ENCODE measurements at regions not wholly inside any gene's neighbourhood (a gene's known extent, or its start where the extent isn't known, plus 50 kb on each side); places are given as distances from the start of the nearest gene placed in this dataset.

- DNase-seq (no peak), ATAC-seq (ENCODE audit: low read depth in 2 of 2) (no peak)
- H3K27ac Mint-ChIP-seq, result no peak overlapping the region
- no peak overlapping the region for H3K27ac ChIP-seq (ENCODE audit: insufficient read depth, low read length, poor library complexity, severe bottlenecking)
- no peaks in the 10 kb centered on the region for H3K9me3 ChIP-seq (ENCODE audit: control insufficient read depth in 2 of 2, low read length in 2 of 2)
- no peaks in the 10 kb centered on the region for H3K4me1 ChIP-seq (ENCODE audit: control insufficient read depth, insufficient read depth, low read length, poor library complexity, severe bottlenecking)
- H3K4me3 ChIP-seq (ENCODE audit: low read depth, low read length), result no peak overlapping the region
- H3K27me3 ChIP-seq (ENCODE audit: control insufficient read depth, insufficient read depth, low read length), result peaks cover 3% of the 10 kb centered on the region
- H3K36me3 Mint-ChIP-seq, result no peaks in the 10 kb centered on the region
- H3K4me3 Mint-ChIP-seq, result no peak overlapping the region
- no peaks in the 10 kb centered on the region for H3K4me1 Mint-ChIP-seq
- H3K9me3 Mint-ChIP-seq, result peaks cover 0 to 5% (median 0%) of the 10 kb centered on the region in 7 donors
- H3K27me3 Mint-ChIP-seq, result no peaks in the 10 kb centered on the region
- H3K36me3 ChIP-seq (ENCODE audit: control insufficient read depth, insufficient read depth, low read length), result no peaks in the 10 kb centered on the region
Observed at GRCh38 chr19:30856376-30856775, 484.2 kb downstream of the ZNF536 start.

GRCh38 chr19:30855442-30855841 is 483.3 kb downstream of the ZNF536 start:
- H3K27ac ChIP-seq (ENCODE audit: insufficient read depth, low read length, poor library complexity, severe bottlenecking), result no peak overlapping the region
- Mint-ChIP-seq H3K27ac (no peak overlapping the region), H3K27me3 (no peaks in the 10 kb centered on the region), H3K4me1 (no peaks in the 10 kb centered on the region), H3K36me3 (no peaks in the 10 kb centered on the region), H3K9me3 (peaks cover 0 to 4% (median 0%) of the 10 kb centered on the region in 7 donors), H3K4me3 (no peak overlapping the region)
- no peaks in the 10 kb centered on the region for H3K36me3 ChIP-seq (ENCODE audit: control insufficient read depth, insufficient read depth, low read length)
- no peak for ATAC-seq (ENCODE audit: low read depth in 2 of 2)
- DNase-seq, result no peak
- no peak overlapping the region for H3K4me3 ChIP-seq (ENCODE audit: low read depth, low read length)
- no peaks in the 10 kb centered on the region for H3K9me3 ChIP-seq (ENCODE audit: control insufficient read depth in 2 of 2, low read length in 2 of 2)
- peaks cover 3% of the 10 kb centered on the region for H3K27me3 ChIP-seq (ENCODE audit: control insufficient read depth, insufficient read depth, low read length)
- H3K4me1 ChIP-seq (ENCODE audit: control insufficient read depth, insufficient read depth, low read length, poor library complexity, severe bottlenecking), result no peaks in the 10 kb centered on the region

GRCh38 chr19:30854661-30855060 is 482.5 kb downstream of the ZNF536 start:
- Mint-ChIP-seq H3K27ac (no peak overlapping the region), H3K36me3 (no peaks in the 10 kb centered on the region), H3K9me3 (peaks cover 0 to 4% (median 0%) of the 10 kb centered on the region in 7 donors), H3K4me3 (no peak overlapping the region), H3K27me3 (no peaks in the 10 kb centered on the region), H3K4me1 (no peaks in the 10 kb centered on the region)
- Histone ChIP-seq H3K36me3 (ENCODE audit: control insufficient read depth, insufficient read depth, low read length) (no peaks in the 10 kb centered on the region), H3K4me3 (ENCODE audit: low read depth, low read length) (no peak overlapping the region), H3K4me1 (ENCODE audit: control insufficient read depth, insufficient read depth, low read length, poor library complexity, severe bottlenecking) (no peaks in the 10 kb centered on the region), H3K9me3 (ENCODE audit: control insufficient read depth in 2 of 2, low read length in 2 of 2) (no peaks in the 10 kb centered on the region), H3K27me3 (ENCODE audit: control insufficient read depth, insufficient read depth, low read length) (no peaks in the 10 kb centered on the region), H3K27ac (ENCODE audit: insufficient read depth, low read length, poor library complexity, severe bottlenecking) (no peak overlapping the region)
- ATAC-seq (ENCODE audit: low read depth in 2 of 2), result no peak
- no peak for DNase-seq

GRCh38 chr19:30854207-30854606 is 482.0 kb downstream of the ZNF536 start:
- H3K9me3 ChIP-seq (ENCODE audit: control insufficient read depth in 2 of 2, low read length in 2 of 2), result no peaks in the 10 kb centered on the region
- H3K27me3 Mint-ChIP-seq, result no peaks in the 10 kb centered on the region
- no peak overlapping the region for H3K4me3 ChIP-seq (ENCODE audit: low read depth, low read length)
- no peaks in the 10 kb centered on the region for H3K4me1 Mint-ChIP-seq
- no peaks in the 10 kb centered on the region for H3K36me3 ChIP-seq (ENCODE audit: control insufficient read depth, insufficient read depth, low read length)
- H3K4me1 ChIP-seq (ENCODE audit: control insufficient read depth, insufficient read depth, low read length, poor library complexity, severe bottlenecking), result no peaks in the 10 kb centered on the region
- peaks cover 0 to 4% (median 0%) of the 10 kb centered on the region in 7 donors for H3K9me3 Mint-ChIP-seq
- DNase-seq (no peak), ATAC-seq (ENCODE audit: low read depth in 2 of 2) (no peak)
- H3K27ac Mint-ChIP-seq, result no peak overlapping the region
- no peaks in the 10 kb centered on the region for H3K36me3 Mint-ChIP-seq
- H3K27ac ChIP-seq (ENCODE audit: insufficient read depth, low read length, poor library complexity, severe bottlenecking), result no peak overlapping the region
- H3K27me3 ChIP-seq (ENCODE audit: control insufficient read depth, insufficient read depth, low read length), result no peaks in the 10 kb centered on the region
- H3K4me3 Mint-ChIP-seq, result no peak overlapping the region

GRCh38 chr19:30853036-30853435 is 480.9 kb downstream of the ZNF536 start:
- no peak overlapping the region for H3K27ac Mint-ChIP-seq
- ATAC-seq (ENCODE audit: low read depth in 2 of 2) (no peak), DNase-seq (no peak)
- no peak overlapping the region for H3K4me3 Mint-ChIP-seq
- Histone ChIP-seq H3K36me3 (ENCODE audit: control insufficient read depth, insufficient read depth, low read length) (no peaks in the 10 kb centered on the region), H3K27me3 (ENCODE audit: control insufficient read depth, insufficient read depth, low read length) (no peaks in the 10 kb centered on the region), H3K9me3 (ENCODE audit: control insufficient read depth in 2 of 2, low read length in 2 of 2) (no peaks in the 10 kb centered on the region), H3K4me1 (ENCODE audit: control insufficient read depth, insufficient read depth, low read length, poor library complexity, severe bottlenecking) (no peaks in the 10 kb centered on the region), H3K4me3 (ENCODE audit: low read depth, low read length) (no peak overlapping the region), H3K27ac (ENCODE audit: insufficient read depth, low read length, poor library complexity, severe bottlenecking) (no peak overlapping the region)
- H3K27me3 Mint-ChIP-seq, result no peaks in the 10 kb centered on the region
- no peaks in the 10 kb centered on the region for H3K36me3 Mint-ChIP-seq
- peaks cover 0 to 7% (median 0%) of the 10 kb centered on the region in 7 donors for H3K9me3 Mint-ChIP-seq
- H3K4me1 Mint-ChIP-seq, result no peaks in the 10 kb centered on the region

GRCh38 chr19:30852168-30852567 is 480.0 kb downstream of the ZNF536 start:
- H3K27ac Mint-ChIP-seq, result no peak overlapping the region
- no peaks in the 10 kb centered on the region for H3K4me1 Mint-ChIP-seq

GRCh38 chr19:30851646-30852045 is 479.5 kb downstream of the ZNF536 start:
- no peak for ATAC-seq (ENCODE audit: low read depth in 2 of 2)

More at GRCh38 chr19:30852168-30852567, 480.0 kb downstream of the ZNF536 start:
- no peaks in the 10 kb centered on the region for H3K27me3 ChIP-seq (ENCODE audit: control insufficient read depth, insufficient read depth, low read length)
- H3K4me3 ChIP-seq (ENCODE audit: low read depth, low read length), result no peak overlapping the region
- Mint-ChIP-seq H3K9me3 (peaks cover 0 to 7% (median 0%) of the 10 kb centered on the region in 7 donors), H3K36me3 (no peaks in the 10 kb centered on the region), H3K27me3 (no peaks in the 10 kb centered on the region), H3K4me3 (no peak overlapping the region)
- H3K9me3 ChIP-seq (ENCODE audit: control insufficient read depth in 2 of 2, low read length in 2 of 2), result no peaks in the 10 kb centered on the region
- H3K27ac ChIP-seq (ENCODE audit: insufficient read depth, low read length, poor library complexity, severe bottlenecking), result no peak overlapping the region
- H3K4me1 ChIP-seq (ENCODE audit: control insufficient read depth, insufficient read depth, low read length, poor library complexity, severe bottlenecking), result no peaks in the 10 kb centered on the region
- no peaks in the 10 kb centered on the region for H3K36me3 ChIP-seq (ENCODE audit: control insufficient read depth, insufficient read depth, low read length)
- DNase-seq (no peak), ATAC-seq (ENCODE audit: low read depth in 2 of 2) (no peak)

GRCh38 chr19:30848636-30849425 is 476.6 kb downstream of the ZNF536 start:
- DNase-seq (no peak), ATAC-seq (ENCODE audit: low read depth in 2 of 2) (no peak)
- Histone ChIP-seq H3K27ac (ENCODE audit: insufficient read depth, low read length, poor library complexity, severe bottlenecking) (no peak overlapping the region), H3K4me1 (ENCODE audit: control insufficient read depth, insufficient read depth, low read length, poor library complexity, severe bottlenecking) (no peaks in the 10 kb centered on the region), H3K9me3 (ENCODE audit: control insufficient read depth in 2 of 2, low read length in 2 of 2) (no peaks in the 10 kb centered on the region), H3K4me3 (ENCODE audit: low read depth, low read length) (no peak overlapping the region), H3K36me3 (ENCODE audit: control insufficient read depth, insufficient read depth, low read length) (no peaks in the 10 kb centered on the region), H3K27me3 (ENCODE audit: control insufficient read depth, insufficient read depth, low read length) (no peaks in the 10 kb centered on the region)
- Mint-ChIP-seq H3K9me3 (peaks cover 0 to 5% (median 0%) of the 10 kb centered on the region in 7 donors), H3K27me3 (no peaks in the 10 kb centered on the region), H3K36me3 (no peaks in the 10 kb centered on the region), H3K27ac (no peak overlapping the region), H3K4me1 (no peaks in the 10 kb centered on the region), H3K4me3 (no peak overlapping the region)

More at GRCh38 chr19:30851646-30852045, 479.5 kb downstream of the ZNF536 start:
- Histone ChIP-seq H3K4me3 (ENCODE audit: low read depth, low read length) (no peak overlapping the region), H3K9me3 (ENCODE audit: control insufficient read depth in 2 of 2, low read length in 2 of 2) (no peaks in the 10 kb centered on the region), H3K27ac (ENCODE audit: insufficient read depth, low read length, poor library complexity, severe bottlenecking) (no peak overlapping the region), H3K4me1 (ENCODE audit: control insufficient read depth, insufficient read depth, low read length, poor library complexity, severe bottlenecking) (no peaks in the 10 kb centered on the region), H3K36me3 (ENCODE audit: control insufficient read depth, insufficient read depth, low read length) (no peaks in the 10 kb centered on the region), H3K27me3 (ENCODE audit: control insufficient read depth, insufficient read depth, low read length) (no peaks in the 10 kb centered on the region)
- no peaks in the 10 kb centered on the region for H3K27me3 Mint-ChIP-seq
- H3K4me3 Mint-ChIP-seq, result no peak overlapping the region
- no peaks in the 10 kb centered on the region for H3K4me1 Mint-ChIP-seq
- DNase-seq, result no peak
- peaks cover 0 to 7% (median 0%) of the 10 kb centered on the region in 7 donors for H3K9me3 Mint-ChIP-seq
- H3K36me3 Mint-ChIP-seq, result no peaks in the 10 kb centered on the region
- no peak overlapping the region for H3K27ac Mint-ChIP-seq

Data from CD4-positive, CD25-positive, alpha-beta regulatory T cell (primary cell).